ENCODE measurements at regions not wholly inside any gene's neighbourhood (a gene's known extent, or its start where the extent isn't known, plus 50 kb on each side); places are given as distances from the start of the nearest gene placed in this dataset.

- BruUV-seq (replicated peaks), result no TSS peak
- no peaks in the 10 kb centered on the region for H3K4me1 ChIP-seq (ENCODE audit: control insufficient read depth, insufficient read depth, low read length)
Measured at GRCh38 chr10:71156436-71156835, 55.9 kb upstream of the UNC5B start.

More at GRCh38 chr10:71156436-71156835, 55.9 kb upstream of the UNC5B start:
- Histone ChIP-seq H3K4ac (ENCODE audit: low read depth, low read length) (no peak overlapping the region), H2AK9ac (replicated peaks; ENCODE audit: low read depth, low read length, poor library complexity) (no peak overlapping the region), H2BK15ac (ENCODE audit: low read depth, low read length) (no peak overlapping the region), H3K9me3 (ENCODE audit: control insufficient read depth, insufficient read depth, low read length) (no peaks in the 10 kb centered on the region), H3K14ac (replicated peaks; ENCODE audit: low read depth, low read length) (no peak overlapping the region), H3K9ac (ENCODE audit: low read depth, low read length) (no peak overlapping the region), H2BK20ac (ENCODE audit: low read depth, low read length) (no peak overlapping the region), H4K20me1 (ENCODE audit: insufficient read depth, low read length) (no peaks in the 10 kb centered on the region), H3K23ac (ENCODE audit: low read depth, low read length) (no peak overlapping the region), H3K27ac (ENCODE audit: insufficient read depth, low read length) (no peak overlapping the region), H3K4me2 (ENCODE audit: low read depth, low read length) (no peak overlapping the region), H4K8ac (ENCODE audit: low read depth in 2 of 2, low read length in 2 of 2) (no peak overlapping the region), H3K18ac (ENCODE audit: low read depth, low read length) (no peak overlapping the region), H2AK5ac (ENCODE audit: low read depth, low read length) (no peak overlapping the region), H4K91ac (ENCODE audit: insufficient read depth, low read depth, low read length) (no peak overlapping the region), H3K36me3 (ENCODE audit: control insufficient read depth, insufficient read depth, low read length) (no peaks in the 10 kb centered on the region), H3K56ac (ENCODE audit: extremely low read depth, insufficient read depth, low read length) (no peak overlapping the region), H3K79me1 (ENCODE audit: low read depth in 1 of 2, low read length in 2 of 2) (no peaks in the 10 kb centered on the region), H3K9me1 (ENCODE audit: insufficient read depth, low read length) (no peaks in the 10 kb centered on the region), H3K27me3 (ENCODE audit: control insufficient read depth, insufficient read depth, low read length) (peaks cover 6% of the 10 kb centered on the region; the same call in 1 of the 2 replicates), H2BK5ac (ENCODE audit: low read depth, low read length, poor library complexity, severe bottlenecking) (no peak overlapping the region), H4K5ac (ENCODE audit: low read depth, low read length) (no peak overlapping the region), H2AFZ (replicated peaks; ENCODE audit: low read length, poor library complexity) (no peak overlapping the region), H2BK120ac (ENCODE audit: low read depth, low read length) (no peak overlapping the region), H3K4me3 (ENCODE audit: insufficient read depth, low read depth, low read length) (no peak overlapping the region)
- DNase-seq (no peak), ATAC-seq (ENCODE audit: low read depth) (no peak)
- intact Hi-C loops (cut with micrococcal nuclease), result no loop called here
- 0% methylated on average over 1 of the region's 2 CpGs; no CpG with 5 or more reads in 1 of the 2 experiments for WGBS, 2 experiments (ENCODE audit: extremely low coverage in 2 of 2, insufficient read length in 1 of 2)
- ChIA-PET CTCF (no interaction called here), POLR2A (ENCODE audit: unreplicated experiment) (no interaction called here)
- in situ Hi-C loops (cut with MboI; ENCODE audit: low sequenced_read_pairs), result no loop called here
- dilution Hi-C loops (cut with HindIII; ENCODE audit: low sequenced_read_pairs, unreplicated experiment), result no loop called here
- no peak for TF ChIP-seq RCOR1 (IDR thresholded peaks at IDR 0.05; ENCODE audit: insufficient replicate concordance, low read length)
- no peak for TF ChIP-seq MAFK (IDR thresholded peaks at IDR 0.05; ENCODE audit: low read depth, low read length)
- TF ChIP-seq RAD21 (IDR thresholded peaks at IDR 0.05; ENCODE audit: low read length), result no peak
- TF ChIP-seq BHLHE40 (IDR thresholded peaks at IDR 0.05; ENCODE audit: low read depth, low read length), result no peak
- TF ChIP-seq USF2 (IDR thresholded peaks at IDR 0.05; ENCODE audit: low read depth, low read length), result no peak
- TF ChIP-seq CTCF (conservative IDR thresholded peaks at IDR 0.05; ENCODE audit: low read depth, low read length), result no peak
- no peak for TF ChIP-seq MAZ (IDR thresholded peaks at IDR 0.05; ENCODE audit: borderline replicate concordance, low read depth, low read length)
- no peak for TF ChIP-seq CHD1 (IDR thresholded peaks at IDR 0.05; ENCODE audit: low read depth, low read length)
- no peak for TF ChIP-seq ELK1 (IDR thresholded peaks at IDR 0.05; ENCODE audit: borderline replicate concordance, low read depth, low read length)
- no peak for TF ChIP-seq MXI1 (IDR thresholded peaks at IDR 0.05; ENCODE audit: borderline replicate concordance, low read depth, low read length)
- no peak for TF ChIP-seq CEBPB (IDR thresholded peaks at IDR 0.05; ENCODE audit: low read depth, low read length)
- no peak for TF ChIP-seq FOS (IDR thresholded peaks at IDR 0.05; ENCODE audit: low read depth, low read length)
- no peak for TF ChIP-seq RFX5 (IDR thresholded peaks at IDR 0.05; ENCODE audit: low read depth, low read length)
- no peak for TF ChIP-seq POLR2A (IDR thresholded peaks at IDR 0.05; ENCODE audit: low read depth, low read length)
- TF ChIP-seq NFE2L2 (IDR thresholded peaks at IDR 0.05; ENCODE audit: low read depth, low read length), result no peak

All from IMR-90 (cell line).